EL (cell line): ENCODE measurements at regions not wholly inside any gene's neighbourhood (a gene's known extent, or its start where the extent isn't known, plus 50 kb on each side); places are given as distances from the start of the nearest gene placed in this dataset.
A peak's percentile ranks its signal among the peaks of the same experiment; 100 is the strongest.

Source experiments
- DNase-seq: peaks from one replicate; pipeline ENCODE4 v3.0.0-alpha.2; 2016

DNA sequence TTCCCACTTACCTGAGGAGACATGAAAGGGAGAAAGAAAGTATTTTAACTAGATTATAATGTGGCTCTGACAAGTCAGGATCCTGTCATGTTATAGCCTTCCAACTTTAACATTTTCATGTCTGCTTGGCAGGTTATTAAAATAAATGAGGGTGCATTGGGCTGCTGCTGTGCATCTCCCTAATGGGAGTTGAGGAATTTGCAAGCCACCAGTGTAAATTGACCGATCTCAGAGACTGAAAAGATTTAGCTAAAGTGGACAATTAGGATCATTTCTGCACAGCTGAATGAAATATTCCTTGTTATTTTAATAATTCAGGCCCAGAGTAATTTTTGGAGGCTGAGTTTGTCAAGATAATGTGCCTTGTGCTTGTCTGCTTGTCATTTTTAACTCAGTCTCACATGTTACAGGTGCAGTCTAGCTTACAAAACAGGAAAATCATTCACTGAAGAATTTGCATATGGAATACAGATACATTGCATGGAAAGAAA, 366.3 kb upstream of the ADAMTS16 start:
- no peak for DNase-seq

DNA sequence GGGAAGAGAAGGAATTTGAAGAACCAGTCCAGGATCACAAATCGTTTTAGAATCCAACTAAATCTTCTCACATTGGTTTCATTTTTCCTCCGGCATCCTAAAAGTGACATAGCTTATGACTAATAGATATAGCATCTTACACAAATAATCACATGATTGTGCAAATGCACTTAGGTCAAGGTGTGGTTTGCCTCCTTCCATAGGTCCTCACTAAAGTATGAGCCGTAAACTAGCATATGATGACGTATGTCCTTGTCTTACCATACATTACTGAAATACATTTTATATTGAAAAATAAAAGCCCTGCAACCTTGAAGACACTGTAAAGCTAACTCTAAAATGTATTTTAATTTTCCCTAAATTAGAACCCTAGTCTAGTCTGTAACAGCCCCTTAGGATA, 362.7 kb upstream of the ADAMTS16 start:
- no peak for DNase-seq

DNA sequence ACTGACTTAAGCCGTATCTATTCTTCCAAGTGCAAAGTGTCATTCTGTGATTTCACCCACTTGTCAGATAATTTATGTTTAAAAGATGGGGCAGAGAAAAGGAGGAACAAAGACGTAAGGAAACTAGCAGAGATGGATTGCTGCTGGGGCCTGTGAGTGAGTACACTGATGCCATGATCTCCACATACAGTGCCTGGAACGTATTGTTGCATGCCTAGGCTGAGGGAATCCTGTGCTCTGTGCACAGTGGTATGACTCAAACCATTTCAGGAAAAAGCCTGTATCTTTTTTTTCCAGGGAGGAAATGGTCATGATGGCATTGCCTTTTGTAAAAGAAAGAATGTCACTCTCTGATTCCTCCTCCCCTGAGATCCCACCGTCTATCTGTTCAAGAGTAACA, 359.5 kb upstream of the ADAMTS16 start:
- DNase-seq, result no peak

DNA sequence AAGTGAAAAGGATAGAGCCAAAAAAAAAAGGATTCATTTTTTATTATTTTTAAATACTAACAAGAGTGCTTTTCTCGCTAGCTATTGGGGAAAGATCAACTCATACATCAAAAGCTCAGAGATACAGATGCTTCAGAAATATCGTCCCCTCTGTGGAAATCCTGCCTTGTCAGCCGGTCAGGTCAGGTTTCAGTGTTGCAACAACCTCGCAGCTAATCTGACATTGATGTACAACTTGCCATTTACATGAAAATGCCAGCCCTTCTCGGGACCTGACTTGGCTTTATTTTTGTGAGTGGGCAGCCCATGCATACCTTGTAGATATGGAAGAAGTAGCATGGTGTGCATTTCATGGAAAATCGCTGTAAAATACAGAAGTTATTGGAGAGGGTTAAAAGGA, 358.8 kb upstream of the ADAMTS16 start:
- DNase-seq, result no peak

DNA sequence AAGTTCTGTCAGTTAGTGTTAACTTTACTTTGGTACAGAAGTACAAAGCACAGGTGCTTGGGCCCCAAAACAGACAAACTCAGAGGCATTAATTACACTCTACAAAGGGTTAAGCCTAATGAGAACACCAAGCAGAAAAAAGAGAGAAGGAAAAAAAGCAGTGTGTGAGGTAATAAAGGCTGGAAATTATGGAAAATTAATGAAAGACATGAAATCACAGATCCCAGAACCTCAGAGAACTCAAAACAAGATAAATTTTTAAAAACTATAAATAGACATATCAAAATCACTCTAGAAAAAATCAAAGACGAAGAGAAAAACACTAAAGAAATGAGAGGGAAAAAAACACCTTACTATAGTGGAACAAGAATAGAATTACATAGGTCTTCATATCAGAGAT, 354.2 kb upstream of the ADAMTS16 start:
- no peak for DNase-seq

DNA sequence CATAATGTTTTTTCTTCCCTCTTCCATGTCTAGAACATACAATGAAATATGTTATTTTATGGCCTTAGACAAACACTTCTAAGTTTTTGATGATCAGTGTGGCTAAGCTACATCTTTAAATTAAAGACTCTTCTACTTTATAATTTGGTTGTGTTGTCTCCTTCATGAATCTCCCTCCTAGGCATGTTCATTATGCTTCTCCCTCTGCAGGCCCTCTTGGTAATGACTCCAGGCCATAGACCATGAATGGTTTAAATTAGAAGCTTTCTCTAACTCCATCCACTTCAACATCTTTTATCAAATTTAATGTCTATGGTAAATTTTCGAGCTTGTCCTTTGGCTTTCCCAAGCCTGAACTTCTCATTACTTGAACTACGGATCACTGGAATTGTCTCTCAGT, 342.7 kb upstream of the ADAMTS16 start:
- no peak for DNase-seq

DNA sequence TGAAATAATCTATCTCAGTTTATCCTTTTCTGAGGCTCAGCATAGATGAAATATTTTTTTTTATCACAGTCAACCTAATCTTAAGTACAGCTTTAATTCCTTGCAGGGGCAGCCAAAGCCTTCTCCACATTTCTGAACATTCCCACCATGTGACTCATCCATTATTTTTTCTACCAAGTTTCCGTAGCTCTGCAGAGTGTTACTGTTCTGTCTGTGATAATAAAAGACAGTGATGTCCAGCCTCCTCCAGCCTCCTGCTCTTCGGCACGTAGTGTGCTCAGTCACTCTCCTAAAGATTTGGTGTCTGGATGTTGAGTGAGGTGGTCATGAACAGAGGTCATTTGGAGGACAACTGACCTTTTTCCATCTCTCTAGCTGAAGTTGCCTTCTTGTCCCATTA, 338.1 kb upstream of the ADAMTS16 start:
- DNase-seq, result no peak

DNA sequence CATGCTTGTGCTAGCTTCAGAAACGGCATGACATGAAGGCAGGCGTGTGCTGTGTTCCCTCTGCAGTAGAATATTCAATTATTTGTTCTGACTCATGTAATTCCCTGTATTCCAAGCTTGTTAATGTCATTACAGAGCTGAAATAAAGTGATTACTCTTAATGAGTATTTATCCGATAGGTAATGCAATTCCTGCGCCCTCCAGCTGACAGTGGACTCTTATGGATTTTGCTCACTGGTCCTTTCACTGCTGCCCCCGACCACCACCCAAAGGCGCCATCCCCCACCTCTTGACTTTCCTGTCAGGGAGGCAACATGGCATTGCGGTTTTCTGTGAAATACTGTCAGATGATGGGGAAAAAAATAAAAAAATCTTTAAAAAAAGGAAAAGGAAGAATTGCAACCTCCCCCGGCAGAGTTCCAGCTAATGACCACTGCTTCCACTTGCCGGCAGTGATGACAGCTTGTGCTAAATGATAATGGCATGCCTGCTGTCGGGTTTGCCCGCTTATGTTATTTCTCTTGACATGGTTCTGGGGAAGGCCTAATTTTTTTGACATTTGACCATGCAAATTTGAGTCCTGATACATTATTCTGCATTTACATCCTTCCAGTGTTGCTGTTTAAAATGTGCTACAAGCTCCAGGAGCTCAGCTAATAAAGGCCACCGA, 335.3 kb upstream of the ADAMTS16 start:
- DNase-seq, result no peak

DNA sequence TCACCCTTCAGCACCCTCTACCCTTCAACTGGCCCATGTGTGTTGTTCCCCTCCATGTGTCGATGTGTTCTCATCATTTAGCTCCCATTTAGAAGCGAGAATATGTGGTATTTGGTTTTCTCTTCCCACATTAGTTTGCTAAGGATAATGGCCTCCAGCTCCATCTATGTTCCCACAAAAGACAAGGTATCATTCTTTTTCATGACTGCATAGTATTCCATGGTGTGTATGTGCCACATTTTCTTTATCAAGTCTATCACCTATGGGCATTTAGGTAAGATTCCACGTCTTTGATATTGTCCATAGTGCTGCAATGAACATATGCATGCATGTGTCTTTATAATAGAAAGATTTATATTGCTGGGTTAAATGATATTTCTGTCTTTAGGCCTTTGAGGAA, 325.1 kb upstream of the ADAMTS16 start:
- DNase-seq, result no peak

DNA sequence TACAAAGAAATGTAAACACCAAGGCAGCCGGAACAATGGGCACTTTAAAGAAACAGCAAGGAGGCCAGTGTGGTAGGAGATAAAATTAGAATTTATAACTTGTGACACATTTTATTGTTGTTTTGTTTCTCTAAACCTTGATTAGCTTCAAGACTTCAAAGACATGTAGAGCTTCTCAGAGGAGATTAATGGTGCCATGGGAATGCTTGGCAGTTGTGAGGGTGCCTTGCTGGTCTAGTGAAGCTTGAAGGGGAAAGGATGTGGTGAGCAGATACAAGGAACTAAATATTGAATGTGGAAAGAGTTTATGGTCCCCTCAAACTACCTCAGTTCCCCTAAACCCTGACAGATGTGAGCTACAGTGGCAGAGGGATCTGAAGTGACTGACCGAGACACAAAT, 322.4 kb upstream of the ADAMTS16 start:
- DNase-seq, result no peak

DNA sequence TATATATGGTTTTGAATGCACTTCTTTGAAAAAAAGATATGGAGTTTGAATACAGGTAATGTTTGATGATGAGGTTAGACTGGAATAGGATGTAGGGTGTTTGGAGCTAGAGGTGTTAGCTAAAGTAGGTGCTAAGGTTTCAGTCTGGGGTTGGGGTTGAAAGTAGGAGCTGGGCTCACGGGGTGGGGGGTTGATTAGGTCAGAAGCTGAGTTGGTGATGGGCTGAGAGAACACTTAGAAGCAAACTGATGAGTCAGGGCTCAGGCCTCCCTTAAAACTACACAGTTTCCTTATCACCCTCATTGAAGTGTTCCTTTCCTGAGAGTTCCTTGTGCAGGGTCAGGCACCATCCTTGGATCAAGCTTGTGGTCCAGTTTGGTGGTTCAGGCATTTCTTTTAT, 308.8 kb upstream of the ADAMTS16 start:
- no peak for DNase-seq

DNA sequence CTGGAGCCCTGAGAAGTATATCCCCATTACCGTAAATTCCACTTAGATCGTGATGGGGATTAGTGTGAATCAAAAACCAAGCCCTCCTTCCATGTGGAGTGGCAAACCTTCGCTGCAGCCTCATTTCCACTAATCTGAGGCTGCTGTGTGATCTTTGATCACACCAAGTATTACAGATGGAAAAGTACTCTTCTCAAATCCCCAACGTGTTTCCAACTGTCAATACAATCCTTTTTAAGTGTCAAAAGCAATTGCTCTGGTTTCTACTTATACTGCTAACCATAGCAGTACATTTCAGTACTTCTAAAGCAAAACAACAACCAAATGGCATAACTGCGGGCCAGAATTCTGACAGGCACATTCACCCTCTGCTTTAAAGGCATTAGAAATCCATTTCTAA, 307.7 kb upstream of the ADAMTS16 start:
- DNase-seq, result no peak

DNA sequence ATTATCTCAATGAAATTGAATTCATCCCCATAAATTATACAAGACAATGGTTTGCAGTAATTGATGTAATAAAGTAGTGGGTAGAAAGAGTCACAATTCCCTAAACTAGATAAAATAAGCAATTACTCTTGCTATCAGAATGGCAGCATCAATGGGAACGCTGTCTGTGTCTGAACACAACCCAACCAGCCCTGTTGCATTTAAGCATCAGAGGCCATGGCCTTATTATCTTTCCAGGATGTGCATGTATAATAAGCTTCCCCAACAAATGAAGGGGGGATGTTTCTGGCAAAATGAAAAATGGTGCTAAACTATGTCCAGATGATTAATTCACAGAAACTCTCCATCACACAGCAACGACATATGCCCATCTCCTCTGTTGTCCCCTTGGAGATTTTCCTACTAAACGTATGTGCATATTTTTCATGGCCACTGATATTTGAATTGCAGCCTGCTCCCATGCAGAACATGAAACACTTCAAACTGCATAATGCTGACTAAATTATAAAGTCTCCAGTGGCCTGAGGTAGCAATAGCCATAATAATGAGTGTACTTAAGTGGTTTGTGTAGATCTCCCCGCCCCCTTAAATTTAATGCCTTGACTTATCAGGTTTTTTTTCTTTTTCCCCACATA, 306.9 kb upstream of the ADAMTS16 start:
- no peak for DNase-seq

DNA sequence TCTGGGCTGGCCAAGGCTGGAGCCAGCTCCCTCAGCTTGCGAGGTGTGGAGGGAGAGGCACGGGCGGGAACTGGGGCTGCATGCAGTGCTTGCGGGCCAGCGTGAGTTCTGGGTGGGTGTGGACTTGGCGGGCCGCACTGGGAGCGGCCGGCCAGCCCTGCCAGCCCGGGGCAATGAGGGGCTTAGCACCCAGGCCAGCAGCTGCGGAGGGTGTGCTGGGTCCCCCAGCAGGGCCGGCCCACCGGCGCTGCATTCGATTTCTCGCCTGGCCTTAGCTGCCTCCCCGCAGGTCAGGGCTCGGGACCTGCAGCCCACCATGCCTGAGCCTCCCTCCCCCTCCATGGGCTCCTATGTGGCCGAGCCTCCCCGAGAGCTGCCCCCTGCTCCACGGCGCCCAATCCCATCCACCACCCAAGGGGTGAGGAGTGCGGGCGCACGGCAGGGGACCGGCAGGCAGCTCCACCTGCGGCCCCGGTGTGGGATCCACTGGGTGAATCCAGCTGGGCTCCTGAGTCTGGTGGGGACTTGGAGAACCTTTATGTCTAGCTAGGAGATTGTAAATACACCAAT, 302.6 kb upstream of the ADAMTS16 start:
- no peak for DNase-seq

DNA sequence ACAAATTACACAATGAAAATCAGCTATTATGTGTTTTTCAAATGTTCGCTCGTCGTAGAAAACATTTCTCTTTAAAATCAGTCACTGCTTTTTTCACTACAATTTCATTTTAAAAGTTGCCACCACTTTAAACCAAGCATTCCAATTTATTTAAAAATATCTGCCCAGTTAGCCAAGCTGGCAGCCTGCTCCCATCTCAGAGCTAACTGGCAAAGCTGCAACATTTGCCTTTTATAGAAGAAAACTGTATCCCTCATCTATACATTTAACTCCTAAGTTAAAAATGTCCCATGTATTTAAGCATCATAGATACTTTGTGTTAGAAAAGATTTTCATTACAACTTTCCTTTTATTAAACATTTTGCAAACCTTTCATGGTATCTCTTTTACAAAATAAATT, 294.9 kb upstream of the ADAMTS16 start:
- no peak for DNase-seq

DNA sequence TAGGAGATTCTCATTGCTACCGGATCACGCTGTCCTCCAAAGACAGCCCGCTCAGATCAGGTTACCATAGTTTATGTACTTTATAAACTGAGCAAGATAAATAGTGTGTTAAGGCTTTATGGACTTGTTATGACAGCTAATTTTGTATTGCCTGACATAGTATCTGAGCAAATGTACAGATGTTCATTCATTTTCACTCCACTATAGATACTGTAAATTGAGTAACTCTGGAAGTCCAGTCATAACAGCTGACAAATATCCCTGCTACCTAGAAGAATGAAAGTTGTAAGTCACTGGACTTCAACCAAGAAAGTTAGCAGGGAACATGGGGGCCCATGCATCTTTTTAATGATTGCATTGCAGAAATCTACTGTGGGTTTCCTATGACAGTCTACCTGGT, 292.4 kb upstream of the ADAMTS16 start:
- DNase-seq, result no peak

DNA sequence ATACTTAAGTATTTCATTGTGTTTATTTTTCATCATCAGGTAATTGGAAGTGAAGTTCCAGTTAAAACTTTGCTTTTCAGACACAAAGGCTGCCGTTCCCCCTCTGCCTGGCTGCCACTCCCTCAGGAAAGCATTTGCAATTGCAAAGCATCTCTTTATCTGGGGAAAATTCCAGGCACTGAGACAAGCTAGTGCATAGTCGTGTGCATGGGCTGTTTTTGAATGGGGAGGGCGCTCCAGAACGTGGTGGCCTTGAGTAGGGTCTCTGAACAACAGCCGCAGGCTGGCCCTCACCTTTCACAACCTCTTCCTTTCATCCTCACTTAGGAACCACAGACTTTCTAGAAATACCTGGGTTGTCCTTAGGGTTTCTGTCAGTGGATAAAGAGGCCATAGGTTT, 285.1 kb upstream of the ADAMTS16 start:
- no peak for DNase-seq

DNA sequence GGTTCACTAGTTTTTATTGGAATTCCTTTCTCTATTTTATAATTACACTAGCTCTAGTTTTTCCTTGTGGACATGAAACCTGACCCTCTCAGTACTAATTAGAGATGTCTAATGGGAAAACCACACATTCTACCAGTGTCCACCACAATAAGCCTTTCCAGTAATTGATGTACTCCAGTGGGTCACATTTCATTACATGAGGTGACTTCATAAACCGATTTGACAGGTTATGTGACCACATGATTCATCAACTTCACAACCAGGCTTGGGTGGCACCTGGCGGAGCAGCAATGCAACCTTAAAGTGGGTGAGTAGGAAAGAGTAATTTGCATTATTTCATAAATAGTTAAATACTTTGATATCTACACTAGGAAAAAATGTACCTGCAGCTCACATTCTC, 284.2 kb upstream of the ADAMTS16 start:
- no peak for DNase-seq

DNA sequence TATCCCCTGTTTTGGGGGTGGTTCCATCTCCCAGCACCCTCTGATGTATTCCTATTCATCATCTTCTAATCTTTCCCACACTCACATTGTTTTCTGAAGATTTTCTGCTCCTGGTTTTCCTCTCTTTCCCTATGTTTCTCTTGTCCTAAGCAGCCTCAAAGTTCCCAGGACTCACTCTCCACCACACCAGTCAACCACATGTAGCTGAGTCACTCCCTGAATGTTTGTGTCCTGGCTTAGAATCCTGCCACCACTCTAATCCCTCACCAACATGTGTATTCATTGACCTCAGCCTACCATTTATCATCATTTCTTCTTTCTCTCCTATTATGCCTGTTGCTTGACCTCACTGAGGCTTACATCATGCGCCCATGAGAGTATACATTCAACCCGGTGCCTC, 282.4 kb upstream of the ADAMTS16 start:
- no peak for DNase-seq

DNA sequence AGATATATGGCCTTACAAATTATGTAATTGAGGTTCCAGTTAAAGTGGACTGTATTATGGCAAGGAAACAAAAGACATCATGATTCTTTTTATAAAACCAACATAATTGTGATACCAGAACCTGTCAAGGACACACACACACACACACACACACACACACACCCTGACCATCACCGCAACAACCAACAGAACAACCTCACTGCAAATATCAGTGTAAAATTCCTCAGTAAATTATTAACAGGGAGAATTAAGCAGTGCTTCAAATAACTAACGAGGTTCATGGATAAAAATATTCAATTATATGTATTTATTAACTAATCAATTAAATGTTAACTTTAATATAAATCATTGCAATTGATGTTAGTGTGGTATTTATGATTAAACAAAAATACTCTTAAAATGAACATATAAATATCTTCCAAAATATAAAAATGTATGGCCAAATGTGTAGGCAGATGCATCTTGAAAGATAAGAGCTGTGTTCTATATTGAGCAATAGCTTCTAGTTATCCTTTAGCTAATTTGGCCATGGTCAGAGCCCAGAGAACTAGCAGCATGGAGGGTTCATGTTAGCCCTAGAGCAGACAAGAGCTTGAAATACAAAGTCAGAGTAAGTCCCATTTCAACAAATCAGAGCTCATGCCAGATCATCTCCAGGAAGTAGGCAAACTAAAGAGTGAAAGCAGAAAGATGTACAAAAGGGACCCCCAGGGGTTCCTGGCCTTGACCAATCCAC, 280.5 kb upstream of the ADAMTS16 start:
- DNase-seq, result no peak

DNA sequence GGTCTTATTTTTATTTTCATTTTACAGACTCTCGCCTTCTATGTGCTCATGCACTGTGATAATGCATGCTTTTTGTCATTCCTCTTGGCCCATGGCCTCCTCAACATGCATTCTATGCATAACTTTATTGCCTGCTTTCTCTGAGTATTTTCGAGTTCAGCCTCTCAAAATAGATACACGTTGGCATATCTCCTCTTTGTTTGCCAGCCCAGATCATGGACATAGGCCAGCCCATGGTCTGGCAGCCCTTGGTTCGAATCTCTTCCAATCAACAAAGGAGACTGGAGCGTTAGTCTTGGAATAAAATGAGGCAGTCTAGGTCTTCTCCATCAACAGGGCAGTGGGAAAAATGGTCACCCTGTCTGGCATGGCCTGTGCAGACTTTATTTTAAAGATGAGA, 279.5 kb upstream of the ADAMTS16 start:
- no peak for DNase-seq

DNA sequence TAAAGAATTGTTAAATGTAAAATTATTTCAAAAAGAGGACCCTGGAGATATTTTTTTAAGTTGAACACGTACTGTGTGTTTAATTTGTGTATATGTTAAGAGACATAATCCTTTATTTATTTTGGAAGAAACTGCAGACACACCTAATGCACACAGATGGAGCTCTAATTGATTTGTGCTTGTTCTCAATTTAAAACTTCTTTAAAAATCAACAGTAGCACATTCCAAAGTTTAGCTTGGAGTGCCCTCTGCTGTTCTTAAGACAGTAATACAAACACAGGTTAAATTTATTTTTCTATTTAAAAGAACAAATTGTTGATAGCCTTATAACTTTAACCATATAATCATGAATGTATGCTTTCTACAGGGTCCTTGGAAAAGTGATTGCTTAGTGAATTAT, 277.6 kb upstream of the ADAMTS16 start:
- peak; percentile 28 for DNase-seq

DNA sequence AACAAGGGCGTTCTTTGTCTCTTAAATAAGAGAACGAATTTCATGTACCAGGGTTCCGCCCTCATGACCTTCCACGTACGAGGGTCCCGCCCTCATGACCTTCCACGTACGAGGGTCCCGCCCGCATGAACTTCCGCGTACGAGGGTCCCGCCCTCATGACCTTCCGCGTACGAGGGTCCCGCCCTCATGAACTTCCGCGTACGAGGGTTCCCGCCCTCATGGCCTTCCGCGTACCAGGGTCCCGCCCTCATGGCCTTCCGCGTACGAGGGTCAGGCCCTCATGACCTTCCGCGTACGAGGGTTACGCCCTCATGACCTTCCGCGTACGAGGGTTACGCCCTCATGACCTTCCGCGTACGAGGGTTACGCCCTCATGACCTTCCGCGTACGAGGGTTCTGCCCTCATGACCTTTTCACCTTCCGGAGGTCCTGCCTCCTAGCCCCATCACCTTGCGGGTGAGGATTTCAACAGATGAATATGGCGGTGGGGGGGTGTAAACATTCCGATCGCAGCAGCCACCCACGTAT, 273.9 kb upstream of the ADAMTS16 start:
- DNase-seq, result no peak

DNA sequence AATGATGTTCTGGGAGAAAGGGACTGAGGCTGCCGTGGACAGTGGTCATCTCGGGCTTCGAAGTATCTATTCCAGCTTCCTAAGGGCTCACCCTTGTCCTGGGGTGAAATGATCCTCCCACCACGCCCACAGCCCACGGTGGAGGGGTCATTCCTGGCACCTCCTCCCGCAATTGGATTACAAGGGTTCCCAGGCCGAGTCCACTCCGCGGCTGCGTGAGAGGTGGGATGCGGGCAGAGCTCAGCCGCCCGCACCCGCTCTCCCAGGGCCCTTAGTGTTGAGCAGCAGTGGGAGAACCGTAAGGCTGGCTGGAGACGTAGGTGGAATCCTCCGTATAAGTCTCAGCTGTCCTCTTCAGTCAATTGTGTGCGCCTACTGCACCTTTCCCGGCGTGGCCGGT, 273.3 kb upstream of the ADAMTS16 start:
- no peak for DNase-seq
